GM13977 (cell line): ENCODE measurements at regions not wholly inside any gene's neighbourhood (a gene's known extent, or its start where the extent isn't known, plus 50 kb on each side); places are given as distances from the start of the nearest gene placed in this dataset.

ENCODE experiments used
- DNase-seq: peaks from one replicate; pipeline ENCODE4 v3.0.0; 2012; ENCODE audit warnings: low spot score
- in situ Hi-C: fragments of 300-500 bp; cut with MboI; formaldehyde crosslinking; loops from one replicate; pipeline ENCODE4 v1.12.0; 2022; ENCODE audit warnings: low sequenced_read_pairs, low pct_unique_long_range_greater_than_20kb, mixed read lengths, inconsistent platforms; ENCODE audit not compliant: unreplicated experiment
- TF ChIP-seq, protein P1 (sequence below): IDR thresholded peaks from 2 replicates; pipeline ENCODE4 v1.5.1; 2012; ENCODE audit warnings: mild to moderate bottlenecking, control low read depth; ENCODE audit not compliant: insufficient read depth; ENCODE audit errors: extremely low read depth, missing control alignments

DNA sequence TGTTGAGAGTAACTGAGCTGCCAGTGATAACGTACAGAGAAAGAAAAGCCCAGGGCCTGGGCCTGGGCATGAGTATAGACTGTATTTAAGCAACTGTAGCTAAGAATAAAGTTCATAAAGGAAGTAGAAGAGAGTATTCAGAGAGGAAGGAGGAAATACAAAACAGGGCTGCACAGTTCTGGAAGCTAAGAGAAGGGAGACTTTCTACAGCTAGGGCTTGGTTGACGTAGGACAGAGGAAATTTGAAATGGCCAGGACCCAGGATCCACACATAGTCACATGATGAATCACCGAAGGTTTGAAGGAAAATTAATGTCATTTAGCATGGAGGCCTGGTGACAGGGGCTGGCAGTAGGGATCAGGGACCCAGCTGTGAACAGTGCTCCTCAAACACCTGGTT, 66.7 kb downstream of the ARL4A start:
- in situ Hi-C loops: no loop called here
- no peak for DNase-seq
- TF ChIP-seq, protein P1, sequence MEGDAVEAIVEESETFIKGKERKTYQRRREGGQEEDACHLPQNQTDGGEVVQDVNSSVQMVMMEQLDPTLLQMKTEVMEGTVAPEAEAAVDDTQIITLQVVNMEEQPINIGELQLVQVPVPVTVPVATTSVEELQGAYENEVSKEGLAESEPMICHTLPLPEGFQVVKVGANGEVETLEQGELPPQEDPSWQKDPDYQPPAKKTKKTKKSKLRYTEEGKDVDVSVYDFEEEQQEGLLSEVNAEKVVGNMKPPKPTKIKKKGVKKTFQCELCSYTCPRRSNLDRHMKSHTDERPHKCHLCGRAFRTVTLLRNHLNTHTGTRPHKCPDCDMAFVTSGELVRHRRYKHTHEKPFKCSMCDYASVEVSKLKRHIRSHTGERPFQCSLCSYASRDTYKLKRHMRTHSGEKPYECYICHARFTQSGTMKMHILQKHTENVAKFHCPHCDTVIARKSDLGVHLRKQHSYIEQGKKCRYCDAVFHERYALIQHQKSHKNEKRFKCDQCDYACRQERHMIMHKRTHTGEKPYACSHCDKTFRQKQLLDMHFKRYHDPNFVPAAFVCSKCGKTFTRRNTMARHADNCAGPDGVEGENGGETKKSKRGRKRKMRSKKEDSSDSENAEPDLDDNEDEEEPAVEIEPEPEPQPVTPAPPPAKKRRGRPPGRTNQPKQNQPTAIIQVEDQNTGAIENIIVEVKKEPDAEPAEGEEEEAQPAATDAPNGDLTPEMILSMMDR: no peak

DNA sequence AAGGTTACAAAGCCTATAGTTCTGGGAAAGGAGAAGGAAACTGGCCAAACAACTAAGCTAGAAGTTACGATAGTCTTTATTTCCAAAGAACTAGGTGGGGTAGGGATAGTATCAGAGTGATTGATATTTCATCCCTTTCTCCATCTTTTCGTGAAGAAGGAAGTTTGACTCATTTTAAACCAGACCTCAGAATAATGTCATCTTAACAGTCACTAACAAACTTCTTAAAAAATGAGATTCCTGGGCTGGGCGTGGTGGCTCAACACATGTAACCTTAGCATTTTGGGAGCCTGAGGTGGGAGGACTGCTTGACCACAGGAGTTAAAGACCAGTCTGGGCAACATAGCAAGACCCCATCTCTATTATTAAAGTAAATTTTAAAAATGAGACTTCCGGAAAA, 69.4 kb downstream of the ARL4A start:
- no peak for DNase-seq
- TF ChIP-seq, protein P1: no peak
- in situ Hi-C loops: no loop called here

DNA sequence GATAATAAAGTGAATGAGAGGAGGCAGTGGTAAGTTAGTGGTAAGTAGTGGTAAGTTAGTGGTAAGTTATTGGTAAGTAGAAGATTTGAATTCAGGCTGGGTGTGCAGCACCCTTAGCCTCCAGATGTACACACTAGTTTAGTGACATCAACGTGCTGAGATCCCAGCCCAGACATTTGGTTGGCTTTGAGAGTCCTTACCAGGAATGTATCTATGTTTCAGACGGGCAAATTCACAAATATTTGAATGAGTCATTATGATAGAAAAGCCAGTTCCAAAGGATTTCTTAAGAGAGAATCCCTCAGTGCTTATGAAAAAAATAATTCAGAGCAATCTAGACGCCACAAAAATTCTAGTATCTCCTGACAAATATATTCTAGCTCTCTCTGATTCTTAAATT, 70.0 kb downstream of the ARL4A start:
- no peak for DNase-seq
- in situ Hi-C loops: no loop called here
- TF ChIP-seq, protein P1: no peak

DNA sequence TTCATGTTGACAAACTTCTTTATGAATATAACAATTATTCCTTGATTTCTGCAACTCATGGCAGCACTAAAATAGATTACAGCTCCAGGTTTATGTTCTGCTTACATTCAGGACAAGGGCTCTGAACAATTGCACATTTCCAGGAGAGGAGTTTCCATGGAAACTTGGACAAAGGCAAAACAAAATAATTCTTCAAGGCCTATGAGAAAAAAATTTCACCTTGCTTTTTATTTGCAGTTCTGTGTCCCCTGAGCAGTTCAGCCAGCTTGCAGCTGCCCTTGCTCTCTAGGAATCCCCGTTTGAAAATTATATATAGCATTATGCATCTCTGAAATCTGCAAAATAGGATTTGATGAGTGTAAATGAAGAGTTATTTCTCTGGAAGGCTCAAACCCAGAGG, 71.7 kb downstream of the ARL4A start:
- TF ChIP-seq, protein P1: no peak
- no peak for DNase-seq
- in situ Hi-C loops: no loop called here

DNA sequence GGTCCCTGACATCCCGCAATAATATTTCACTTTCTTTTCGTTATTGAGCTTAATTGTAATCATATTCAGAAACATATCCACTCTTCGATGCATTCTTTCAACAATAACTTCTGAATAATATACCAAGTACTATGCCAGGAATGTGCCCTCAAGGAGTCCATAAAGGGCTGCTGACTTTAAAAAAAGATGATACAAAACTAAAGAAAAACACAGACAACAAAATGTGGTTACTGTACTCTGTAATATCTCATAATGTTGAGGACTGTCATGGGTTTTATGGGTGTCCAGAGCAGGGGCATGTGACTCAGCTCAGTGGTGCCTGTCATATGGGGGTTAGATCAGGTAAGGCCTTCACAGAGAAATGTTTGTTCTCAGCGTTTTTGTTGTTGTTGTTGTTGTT, 73.7 kb downstream of the ARL4A start:
- TF ChIP-seq, protein P1: no peak
- in situ Hi-C loops: no loop called here
- no peak for DNase-seq

DNA sequence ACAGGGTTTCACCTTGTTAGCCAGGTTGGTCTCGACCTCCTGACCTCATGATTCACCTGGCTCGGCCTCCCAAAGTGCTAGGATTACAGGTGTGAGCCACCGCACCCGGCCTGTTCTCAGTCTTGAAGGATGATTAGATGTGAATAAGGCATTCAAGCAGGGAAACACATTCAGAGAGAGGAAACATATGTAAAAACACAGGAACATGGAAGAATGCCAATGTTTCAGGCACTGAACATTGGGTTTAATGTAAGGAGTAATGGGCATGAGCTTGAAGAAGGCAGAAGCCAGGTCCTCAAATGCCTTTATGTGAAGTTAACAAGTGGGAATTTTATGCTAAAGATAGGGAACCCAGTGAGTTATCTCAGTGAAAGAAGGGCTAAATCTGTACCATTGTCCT, 74.3 kb downstream of the ARL4A start:
- no peak for DNase-seq
- TF ChIP-seq, protein P1: no peak
- in situ Hi-C loops: no loop called here

DNA sequence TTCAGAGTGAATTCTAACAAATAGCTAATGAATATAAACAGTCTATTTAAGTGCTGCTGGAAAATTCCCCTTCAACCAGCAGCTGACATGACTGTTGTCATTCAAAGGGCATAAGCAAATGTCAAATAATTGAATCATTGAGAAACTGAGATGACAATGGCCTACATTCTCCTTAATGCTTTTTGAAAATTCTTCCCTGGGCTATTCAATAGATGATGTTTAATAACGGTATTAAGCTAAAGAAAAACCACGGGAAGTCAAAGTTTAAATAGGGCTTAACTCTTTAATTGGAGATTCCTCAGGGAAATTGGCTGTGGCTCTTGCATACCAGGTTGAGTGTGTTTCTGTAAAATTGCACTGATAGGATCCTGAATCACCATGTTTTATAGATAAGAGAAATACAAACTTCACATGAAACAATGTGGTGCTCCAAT, 77.0 kb downstream of the ARL4A start:
- no peak for DNase-seq
- in situ Hi-C loops: no loop called here

More for the DNA sequence above, 77.0 kb downstream of the ARL4A start:
- TF ChIP-seq, protein P1: no peak
